Smooth muscle cell (in vitro differentiated cells): ENCODE measurements at regions not wholly inside any gene's neighbourhood (a gene's known extent, or its start where the extent isn't known, plus 50 kb on each side); places are given as distances from the start of the nearest gene placed in this dataset.

Experiments
- DNase-seq: peaks from one replicate; lab custom pipeline; 2025; ENCODE audit not compliant: unreplicated experiment; lab: John Stamatoyannopoulos, UW
- H2AFZ ChIP-seq: fragments of 200-600 bp; sonication (generic); 2 replicates; pipeline ENCODE4 v1.6.0; 2016; ENCODE audit warnings: antibody characterized with exemption, low read depth, mild to moderate bottlenecking
- H3F3A ChIP-seq: fragments of 200-600 bp; sonication (generic); 2 replicates; pipeline ENCODE4 v1.6.0; 2017; ENCODE audit warnings: antibody characterized with exemption, low read depth
- H3K27ac ChIP-seq: fragments of 200-600 bp; sonication (generic); 2 replicates; pipeline ENCODE4 v1.5.1; 2016; ENCODE audit warnings: low read depth, mild to moderate bottlenecking
- H3K27me3 ChIP-seq: fragments of 200-600 bp; sonication (generic); 2 replicates; pipeline ENCODE4 v1.6.1; 2016; ENCODE audit warnings: low read depth, mild to moderate bottlenecking
- H3K36me3 ChIP-seq: fragments of 200-600 bp; sonication (generic); 2 replicates; pipeline ENCODE4 v1.5.1; 2016; ENCODE audit warnings: low read depth
- H3K4me1 ChIP-seq: fragments of 200-600 bp; sonication (generic); 2 replicates; pipeline ENCODE4 v1.5.1; 2016; ENCODE audit warnings: low read depth
- H3K4me2 ChIP-seq: fragments of 200-600 bp; sonication (generic); 2 replicates; pipeline ENCODE4 v1.6.0; 2016; ENCODE audit warnings: mild to moderate bottlenecking
- H3K4me3 ChIP-seq: fragments of 200-600 bp; sonication (generic); 2 replicates; pipeline ENCODE4 v1.5.1; 2016; ENCODE audit warnings: mild to moderate bottlenecking
- H3K79me2 ChIP-seq: fragments of 200-600 bp; sonication (generic); 2 replicates; pipeline ENCODE4 v1.6.0; 2016; ENCODE audit warnings: low read depth, mild to moderate bottlenecking
- H3K9ac ChIP-seq: fragments of 200-600 bp; sonication (generic); 2 replicates; pipeline ENCODE4 v1.6.0; 2016; ENCODE audit warnings: low read depth
- H3K9me3 ChIP-seq: fragments of 200-600 bp; sonication (generic); replicated peaks from 2 replicates; pipeline ENCODE4 v1.5.1; 2016; ENCODE audit warnings: low read depth
- H4K20me1 ChIP-seq: fragments of 200-600 bp; sonication (generic); 2 replicates; pipeline ENCODE4 v1.6.0; 2016; ENCODE audit warnings: low read depth
- WGBS: methylation state at CpG from one replicate; pipeline ENCODE4 v1.1.7; 2016; ENCODE audit warnings: low lambda C conversion rate; 5-methylcytosine and 5-hydroxymethylcytosine counted together
- TF ChIP-seq, protein P1 (sequence below): fragments of 200-600 bp; sonication (generic); IDR thresholded peaks from 2 replicates; pipeline ENCODE4 v1.5.1; 2017; ENCODE audit warnings: borderline replicate concordance, mild to moderate bottlenecking, antibody characterized with exemption; ENCODE audit not compliant: insufficient read depth, poor library complexity, severe bottlenecking

DNA sequence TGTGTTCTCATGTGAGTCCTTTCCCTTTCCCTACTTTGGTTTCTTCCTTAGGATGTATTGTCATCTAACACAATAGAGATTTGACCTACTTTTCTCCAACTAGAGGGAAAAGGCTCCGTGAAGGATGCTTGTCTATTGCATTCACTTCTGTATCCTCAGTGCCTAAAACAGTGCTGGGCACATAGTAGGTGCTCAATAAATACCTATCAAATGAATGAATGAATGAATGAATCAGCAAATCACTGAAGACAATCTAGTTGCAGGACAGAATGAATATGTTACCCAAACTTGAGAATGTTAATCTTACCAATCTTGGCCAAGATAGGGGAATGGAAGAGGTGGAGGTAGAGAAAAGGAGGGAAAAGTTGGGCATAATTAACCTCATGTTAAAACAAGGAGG, 131.2 kb upstream of the FOXN2 start:
- H2AFZ ChIP-seq = no peak overlapping the region
- H3K4me3 ChIP-seq = no peak overlapping the region
- no peaks in the 10 kb centered on the region for H3K79me2 ChIP-seq
- H3K4me2 ChIP-seq = no peak overlapping the region
- WGBS = 94% methylated on average over 1 of the region's 1 CpG
- peaks cover 3% of the 10 kb centered on the region for H3K4me1 ChIP-seq
- H3K27me3 ChIP-seq = no peaks in the 10 kb centered on the region
- no peaks in the 10 kb centered on the region for H3K36me3 ChIP-seq
- no peak overlapping the region for H3K9ac ChIP-seq
- no peaks in the 10 kb centered on the region for H4K20me1 ChIP-seq
- DNase-seq = no peak
- no peaks in the 10 kb centered on the region for H3K9me3 ChIP-seq
- H3F3A ChIP-seq = no peaks in the 10 kb centered on the region
- no peak overlapping the region for H3K27ac ChIP-seq
- TF ChIP-seq, protein P1, sequence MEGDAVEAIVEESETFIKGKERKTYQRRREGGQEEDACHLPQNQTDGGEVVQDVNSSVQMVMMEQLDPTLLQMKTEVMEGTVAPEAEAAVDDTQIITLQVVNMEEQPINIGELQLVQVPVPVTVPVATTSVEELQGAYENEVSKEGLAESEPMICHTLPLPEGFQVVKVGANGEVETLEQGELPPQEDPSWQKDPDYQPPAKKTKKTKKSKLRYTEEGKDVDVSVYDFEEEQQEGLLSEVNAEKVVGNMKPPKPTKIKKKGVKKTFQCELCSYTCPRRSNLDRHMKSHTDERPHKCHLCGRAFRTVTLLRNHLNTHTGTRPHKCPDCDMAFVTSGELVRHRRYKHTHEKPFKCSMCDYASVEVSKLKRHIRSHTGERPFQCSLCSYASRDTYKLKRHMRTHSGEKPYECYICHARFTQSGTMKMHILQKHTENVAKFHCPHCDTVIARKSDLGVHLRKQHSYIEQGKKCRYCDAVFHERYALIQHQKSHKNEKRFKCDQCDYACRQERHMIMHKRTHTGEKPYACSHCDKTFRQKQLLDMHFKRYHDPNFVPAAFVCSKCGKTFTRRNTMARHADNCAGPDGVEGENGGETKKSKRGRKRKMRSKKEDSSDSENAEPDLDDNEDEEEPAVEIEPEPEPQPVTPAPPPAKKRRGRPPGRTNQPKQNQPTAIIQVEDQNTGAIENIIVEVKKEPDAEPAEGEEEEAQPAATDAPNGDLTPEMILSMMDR = no peak

DNA sequence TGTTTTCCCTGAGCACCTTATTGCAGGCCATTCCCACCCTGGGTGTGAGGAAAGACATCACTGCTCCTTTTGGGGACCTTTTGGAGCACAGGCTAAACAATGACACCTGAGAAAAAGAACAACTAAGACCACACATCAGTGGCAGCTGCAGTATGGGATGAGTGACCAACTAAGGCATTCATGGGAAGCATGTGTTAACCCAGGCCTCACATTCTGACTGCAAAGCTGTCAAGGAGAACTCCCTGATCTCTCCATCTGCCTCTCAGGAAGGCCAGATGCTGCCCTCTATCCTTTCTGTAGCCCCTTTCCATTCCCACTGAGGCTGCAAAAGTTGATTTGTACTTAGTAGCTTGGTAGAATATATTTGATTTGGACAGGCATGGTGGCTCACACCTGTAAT, 130.5 kb upstream of the FOXN2 start:
- H3K27me3 ChIP-seq = no peaks in the 10 kb centered on the region
- H2AFZ ChIP-seq = no peak overlapping the region
- no peaks in the 10 kb centered on the region for H4K20me1 ChIP-seq
- no peaks in the 10 kb centered on the region for H3K9me3 ChIP-seq
- no peaks in the 10 kb centered on the region for H3K36me3 ChIP-seq
- H3K4me1 ChIP-seq = peaks cover 3% of the 10 kb centered on the region
- H3K27ac ChIP-seq = no peak overlapping the region
- H3K79me2 ChIP-seq = no peaks in the 10 kb centered on the region
- no peak for DNase-seq
- TF ChIP-seq, protein P1 = no peak
- no peak overlapping the region for H3K4me3 ChIP-seq
- no peak overlapping the region for H3K9ac ChIP-seq
- H3F3A ChIP-seq = no peaks in the 10 kb centered on the region
- H3K4me2 ChIP-seq = no peak overlapping the region

DNA sequence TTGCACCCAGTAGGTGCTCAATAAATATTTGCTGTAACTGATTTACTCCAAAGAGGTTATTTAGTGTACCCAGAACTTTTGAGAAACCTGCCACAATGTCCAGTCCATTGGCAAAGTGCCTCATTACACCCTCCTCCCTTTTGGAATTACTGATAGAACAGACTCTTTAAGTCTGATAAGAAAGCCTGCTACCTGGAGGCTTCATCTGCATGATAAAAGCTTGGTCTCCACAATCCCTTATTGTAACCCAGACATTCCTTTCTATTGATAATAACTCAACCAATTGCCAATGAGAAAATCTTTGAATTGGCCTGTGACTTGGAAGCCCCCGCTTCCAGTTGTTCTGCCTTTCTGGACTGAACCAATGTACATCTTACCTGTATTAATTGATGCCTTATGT, 127.0 kb upstream of the FOXN2 start:
- H4K20me1 ChIP-seq = no peaks in the 10 kb centered on the region
- 100% methylated on average over 1 of the region's 1 CpG for WGBS
- no peak overlapping the region for H3K27ac ChIP-seq
- no peaks in the 10 kb centered on the region for H3K27me3 ChIP-seq
- TF ChIP-seq, protein P1 = no peak
- no peak overlapping the region for H2AFZ ChIP-seq
- no peaks in the 10 kb centered on the region for H3K79me2 ChIP-seq
- no peak overlapping the region for H3K4me2 ChIP-seq
- no peak for DNase-seq
- H3K4me3 ChIP-seq = no peak overlapping the region
- no peaks in the 10 kb centered on the region for H3K9me3 ChIP-seq
- no peaks in the 10 kb centered on the region for H3F3A ChIP-seq
- no peaks in the 10 kb centered on the region for H3K36me3 ChIP-seq
- H3K9ac ChIP-seq = no peak overlapping the region
- H3K4me1 ChIP-seq = peaks cover 3% of the 10 kb centered on the region

DNA sequence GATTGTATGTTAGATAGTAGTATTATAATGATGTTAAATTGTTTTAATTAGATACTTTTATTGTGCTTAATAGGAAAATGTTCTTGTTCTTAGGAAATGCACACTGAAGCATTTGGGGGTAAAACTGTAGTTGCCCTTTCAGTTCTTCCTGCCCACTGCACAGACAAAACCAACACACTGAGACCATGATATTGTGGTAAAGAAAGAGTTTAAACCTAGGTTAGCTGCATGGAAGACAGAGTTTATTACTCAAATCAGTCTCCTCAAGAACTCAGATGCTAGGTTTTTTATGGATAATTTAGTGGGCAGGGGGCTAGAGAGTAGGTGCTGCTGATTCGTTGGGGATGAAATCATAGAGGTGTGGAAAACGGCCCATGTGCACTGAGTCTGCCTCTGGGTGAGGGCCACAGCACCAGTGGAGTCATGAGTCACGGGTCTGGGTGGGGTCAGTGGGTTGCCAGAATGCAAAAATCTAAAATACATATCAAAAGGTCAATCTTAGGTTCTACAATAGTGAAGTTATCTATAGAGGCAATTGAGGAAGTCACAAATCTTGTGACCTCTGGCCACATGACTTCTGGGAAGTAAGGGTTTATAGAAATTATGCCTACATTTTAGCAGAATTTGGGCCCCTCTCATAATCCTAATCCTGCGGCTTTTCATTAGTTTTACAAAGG, 124.8 kb upstream of the FOXN2 start:
- Histone ChIP-seq H4K20me1 (no peaks in the 10 kb centered on the region), H3K9ac (no peak overlapping the region), H3F3A (no peaks in the 10 kb centered on the region), H3K79me2 (no peaks in the 10 kb centered on the region), H3K4me2 (no peak overlapping the region), H3K4me1 (peaks cover 3% of the 10 kb centered on the region), H3K27ac (no peak overlapping the region), H2AFZ (no peak overlapping the region), H3K4me3 (no peak overlapping the region), H3K36me3 (no peaks in the 10 kb centered on the region), H3K9me3 (no peaks in the 10 kb centered on the region), H3K27me3 (no peaks in the 10 kb centered on the region)
- TF ChIP-seq, protein P1 = no peak
- 92% methylated on average over 4 of the region's 4 CpGs for WGBS
- no peak for DNase-seq
